OCI-LY3 (cell line): ENCODE measurements at regions not wholly inside any gene's neighbourhood (a gene's known extent, or its start where the extent isn't known, plus 50 kb on each side); places are given as distances from the start of the nearest gene placed in this dataset.

Experiments
- H2AFZ ChIP-seq: fragments of 200-600, 300-600 bp; shearing (Covaris generic); 2 replicates; pipeline ENCODE4 v1.6.0; 2014; ENCODE audit warnings: antibody characterized with exemption, low read depth, low read length
- H3K27ac ChIP-seq: fragments of 200-600, 300-600 bp; sonication (generic); 2 replicates; pipeline ENCODE4 v1.5.1; 2014; ENCODE audit warnings: mild to moderate bottlenecking, low read length, moderate library complexity, mixed read lengths
- H3K27me3 ChIP-seq: fragments of 200-600, 300-600 bp; sonication (generic); 2 replicates; pipeline ENCODE4 v1.6.1; 2014; ENCODE audit warnings: low read depth, low read length, mixed read lengths
- H3K36me3 ChIP-seq: fragments of 200-600, 300-600 bp; sonication (generic); replicated peaks from 2 replicates; pipeline ENCODE3; 2014; ENCODE audit warnings: low read depth, low read length, mixed read lengths
- H3K4me1 ChIP-seq: fragments of 300-600, 200-600 bp; sonication (generic); 2 replicates; pipeline ENCODE4 v1.6.1; 2014; ENCODE audit warnings: low read length, mixed read lengths
- H3K4me2 ChIP-seq: fragments of 200-600, 300-600 bp; sonication (generic); 2 replicates; pipeline ENCODE4 v1.6.1; 2014; ENCODE audit warnings: low read length, mixed read lengths
- H3K4me3 ChIP-seq: fragments of 300-600, 200-600 bp; sonication (generic); 2 replicates; pipeline ENCODE4 v1.5.1; 2014; ENCODE audit warnings: antibody characterized with exemption, mild to moderate bottlenecking, low read length, moderate library complexity
- H3K79me2 ChIP-seq: fragments of 300-600, 200-600 bp; shearing (Covaris generic); 2 replicates; pipeline ENCODE4 v1.6.1; 2014; ENCODE audit warnings: mild to moderate bottlenecking, low read length, mixed read lengths
- H3K9ac ChIP-seq: fragments of 300-600, 200-600 bp; shearing (Covaris generic); 2 replicates; pipeline ENCODE4 v1.6.0; 2014; ENCODE audit warnings: mild to moderate bottlenecking, low read length, moderate library complexity
- H3K9me3 ChIP-seq: fragments of 200-600, 300-600 bp; shearing (Covaris generic); 2 replicates; pipeline ENCODE4 v1.6.1; 2014; ENCODE audit warnings: low read length, mixed read lengths; ENCODE audit not compliant: insufficient read depth
- H4K20me1 ChIP-seq: fragments of 200-600, 300-600 bp; sonication (generic); 2 replicates; pipeline ENCODE4 v1.6.1; 2016; ENCODE audit warnings: low read length, mixed read lengths; ENCODE audit not compliant: insufficient read depth
- EZH2phosphoT487 ChIP-seq: fragments of 200-600 bp; shearing (Covaris generic); IDR thresholded peaks from 2 replicates; pipeline ENCODE4 v1.6.1; 2018; ENCODE audit warnings: antibody characterized with exemption, mixed run types, low read depth
- TF ChIP-seq, protein P1 (sequence below): fragments of 200-600, 300-600 bp; sonication (generic); IDR thresholded peaks from 2 replicates; pipeline ENCODE4 v1.5.1; 2014; ENCODE audit warnings: antibody characterized with exemption, low read length, low read depth

DNA sequence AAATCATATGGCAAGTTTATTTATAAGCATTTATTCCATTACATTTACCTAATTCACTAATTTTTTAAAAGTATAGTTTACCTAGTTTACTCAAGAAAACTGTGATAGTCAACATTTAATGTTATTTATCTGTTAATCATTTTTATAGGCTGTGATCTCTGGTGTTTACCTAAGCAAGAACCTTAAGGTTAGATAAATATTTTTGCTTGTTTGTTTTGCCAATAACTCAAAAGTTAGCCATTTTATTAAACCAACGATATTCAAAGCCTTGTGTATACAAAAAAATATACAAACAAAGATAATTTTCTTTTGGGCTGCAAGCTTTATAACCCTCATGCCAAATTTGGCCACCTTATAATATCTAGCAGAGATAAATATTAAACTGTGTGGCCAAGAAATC, 157.3 kb downstream of the SLCO1B3 start:
- Histone ChIP-seq H3K27me3 (no peaks in the 10 kb centered on the region), H3K9ac (no peak overlapping the region), H3K79me2 (no peaks in the 10 kb centered on the region), H3K4me3 (no peak overlapping the region), H3K4me2 (no peak overlapping the region), H2AFZ (no peak overlapping the region), H3K27ac (no peak overlapping the region), H3K4me1 (no peaks in the 10 kb centered on the region), H3K36me3 (no peaks in the 10 kb centered on the region), H4K20me1 (no peaks in the 10 kb centered on the region), H3K9me3 (no peaks in the 10 kb centered on the region)
- TF ChIP-seq, protein P1, sequence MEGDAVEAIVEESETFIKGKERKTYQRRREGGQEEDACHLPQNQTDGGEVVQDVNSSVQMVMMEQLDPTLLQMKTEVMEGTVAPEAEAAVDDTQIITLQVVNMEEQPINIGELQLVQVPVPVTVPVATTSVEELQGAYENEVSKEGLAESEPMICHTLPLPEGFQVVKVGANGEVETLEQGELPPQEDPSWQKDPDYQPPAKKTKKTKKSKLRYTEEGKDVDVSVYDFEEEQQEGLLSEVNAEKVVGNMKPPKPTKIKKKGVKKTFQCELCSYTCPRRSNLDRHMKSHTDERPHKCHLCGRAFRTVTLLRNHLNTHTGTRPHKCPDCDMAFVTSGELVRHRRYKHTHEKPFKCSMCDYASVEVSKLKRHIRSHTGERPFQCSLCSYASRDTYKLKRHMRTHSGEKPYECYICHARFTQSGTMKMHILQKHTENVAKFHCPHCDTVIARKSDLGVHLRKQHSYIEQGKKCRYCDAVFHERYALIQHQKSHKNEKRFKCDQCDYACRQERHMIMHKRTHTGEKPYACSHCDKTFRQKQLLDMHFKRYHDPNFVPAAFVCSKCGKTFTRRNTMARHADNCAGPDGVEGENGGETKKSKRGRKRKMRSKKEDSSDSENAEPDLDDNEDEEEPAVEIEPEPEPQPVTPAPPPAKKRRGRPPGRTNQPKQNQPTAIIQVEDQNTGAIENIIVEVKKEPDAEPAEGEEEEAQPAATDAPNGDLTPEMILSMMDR = no peak
- TF ChIP-seq EZH2phosphoT487 = no peak

DNA sequence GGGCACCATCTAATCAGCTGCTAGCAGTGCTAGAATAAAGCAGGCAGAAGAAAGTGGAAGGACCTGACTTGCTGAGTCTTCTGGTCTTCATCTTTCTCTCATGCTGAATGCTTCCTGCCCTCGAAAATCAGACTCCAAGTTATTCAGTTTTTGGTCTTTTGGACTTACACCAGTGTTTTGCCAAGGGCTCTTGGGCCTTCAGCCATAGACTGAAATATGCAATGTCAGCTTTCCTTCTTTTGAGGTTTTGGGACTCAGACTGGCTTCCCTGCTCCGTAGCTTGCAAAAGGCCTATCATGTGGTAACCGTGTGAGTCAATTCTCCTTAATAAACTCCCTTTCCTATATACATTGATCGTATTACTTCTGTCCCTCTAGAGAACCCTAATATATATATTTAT, 159.3 kb downstream of the SLCO1B3 start:
- Histone ChIP-seq H3K27me3 (no peaks in the 10 kb centered on the region), H3K27ac (no peak overlapping the region), H3K36me3 (no peaks in the 10 kb centered on the region), H3K9me3 (no peaks in the 10 kb centered on the region), H3K4me2 (no peak overlapping the region), H3K9ac (no peak overlapping the region), H4K20me1 (no peaks in the 10 kb centered on the region), H3K79me2 (no peaks in the 10 kb centered on the region), H3K4me3 (no peak overlapping the region), H2AFZ (no peak overlapping the region), H3K4me1 (no peaks in the 10 kb centered on the region)
- TF ChIP-seq, protein P1 = no peak
- no peak for TF ChIP-seq EZH2phosphoT487

DNA sequence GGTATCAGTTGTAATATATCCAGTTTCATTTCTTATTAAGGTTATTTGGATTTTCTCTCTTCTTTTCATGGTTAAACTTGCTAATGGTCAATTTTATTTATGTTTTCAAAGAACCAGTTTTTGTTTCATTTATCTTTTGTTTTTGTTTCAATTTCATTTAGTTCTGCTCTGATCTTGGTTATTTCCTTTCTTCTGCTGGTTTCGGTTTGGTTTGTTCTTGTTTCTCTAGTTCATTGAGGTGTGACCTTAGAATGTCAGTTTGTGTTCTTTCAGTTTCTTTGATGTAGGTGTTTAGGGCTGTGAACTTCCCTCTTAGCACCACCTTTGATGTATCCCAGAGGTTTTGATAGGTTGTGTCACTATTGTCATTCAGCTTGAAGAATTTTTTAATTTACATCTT, 145.6 kb upstream of the SLCO1B1 start:
- H3K4me1 ChIP-seq = peaks cover 13% of the 10 kb centered on the region
- no peaks in the 10 kb centered on the region for H3K36me3 ChIP-seq
- H3K9me3 ChIP-seq = no peaks in the 10 kb centered on the region
- H3K79me2 ChIP-seq = no peaks in the 10 kb centered on the region
- H2AFZ ChIP-seq = no peak overlapping the region
- no peaks in the 10 kb centered on the region for H4K20me1 ChIP-seq
- H3K9ac ChIP-seq = no peak overlapping the region
- H3K27me3 ChIP-seq = no peaks in the 10 kb centered on the region
- H3K27ac ChIP-seq = no peak overlapping the region; the same call in 1 of the 2 replicates
- H3K4me3 ChIP-seq = no peak overlapping the region
- TF ChIP-seq EZH2phosphoT487 = no peak
- TF ChIP-seq, protein P1 = no peak
- peak overlapping the region; percentile 41 for H3K4me2 ChIP-seq

DNA sequence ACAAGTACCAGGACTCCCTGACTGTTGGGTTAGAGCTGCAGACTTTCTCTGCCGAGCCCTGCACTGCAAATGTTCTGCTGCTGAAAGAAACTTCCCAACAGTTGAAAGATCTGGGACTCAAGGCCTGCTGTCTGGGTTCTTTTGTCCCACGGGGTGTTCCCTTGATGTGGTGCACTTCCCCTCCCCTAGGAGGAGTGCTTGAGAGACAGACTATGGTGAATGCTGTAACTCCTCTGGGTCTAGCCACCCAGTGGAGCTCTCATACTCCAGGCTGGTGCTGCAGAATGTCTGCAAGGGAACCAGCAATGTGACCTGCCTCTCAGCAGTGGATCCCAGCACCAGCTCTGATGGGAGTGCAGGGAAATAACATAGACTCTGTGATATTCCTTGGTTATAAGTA, 129.2 kb upstream of the SLCO1B1 start:
- H3K4me3 ChIP-seq = no peak overlapping the region
- H3K27me3 ChIP-seq = no peaks in the 10 kb centered on the region
- no peaks in the 10 kb centered on the region for H3K79me2 ChIP-seq
- H2AFZ ChIP-seq = no peak overlapping the region
- no peaks in the 10 kb centered on the region for H3K9me3 ChIP-seq
- H3K4me2 ChIP-seq = no peak overlapping the region
- H4K20me1 ChIP-seq = no peaks in the 10 kb centered on the region
- TF ChIP-seq, protein P1 = no peak
- no peak for TF ChIP-seq EZH2phosphoT487
- H3K36me3 ChIP-seq = no peaks in the 10 kb centered on the region
- H3K27ac ChIP-seq = no peak overlapping the region
- H3K4me1 ChIP-seq = no peaks in the 10 kb centered on the region
- no peak overlapping the region for H3K9ac ChIP-seq
